Body of pancreas (tissue), 4 donors: ENCODE measurements at regions not wholly inside any gene's neighbourhood (a gene's known extent, or its start where the extent isn't known, plus 50 kb on each side); places are given as distances from the start of the nearest gene placed in this dataset.

ENCODE experiments used
- ATAC-seq: fragments of 150-250 bp; one replicate; pipeline ENCODE4 v1.9.1; 2016
- DNase-seq, 4 donors: peaks; one replicate each; pipeline ENCODE4 v3.0.0-alpha.2; 2019
- H3K27ac ChIP-seq, 4 donors: fragments of 200-600 bp; sonication (generic); 1 replicate in 3 of 4; 2 replicates in 1 of 4; pipeline versions ENCODE4 v1.5.1 to v1.6.1; 2016 to 2019; ENCODE audit warnings: mild to moderate bottlenecking in 1 of 4, mixed read lengths in 1 of 4, moderate library complexity in 1 of 4
- H3K27me3 ChIP-seq, 2 donors: fragments of 200-600 bp; sonication (generic); one replicate each; pipeline ENCODE4 v1.6.0; 2016; ENCODE audit warnings: mild to moderate bottlenecking in 1 of 2
- H3K36me3 ChIP-seq, 2 donors: fragments of 200-600 bp; sonication (generic); replicated peaks in 1 of 2; 2 replicates each; pipeline ENCODE4 v1.5.1; 2016; ENCODE audit warnings: low read depth in 2 of 2; ENCODE audit not compliant: insufficient read depth in 1 of 2
- H3K4me1 ChIP-seq: fragments of 200-600 bp; sonication (generic); one replicate; pipeline ENCODE4 v1.6.0; 2016
- H3K4me3 ChIP-seq, 2 donors: fragments of 200-600 bp; sonication (generic); 1 replicate in 1 of 2; 2 replicates in 1 of 2; pipeline ENCODE4 v1.5.1; 2016 to 2019
- H3K9me3 ChIP-seq, 3 donors: fragments of 200-600 bp; sonication (generic); 1 replicate in 2 of 3; 2 replicates in 1 of 3; pipeline ENCODE4 v1.5.1; 2016
- POLR2A ChIP-seq, 3 donors: fragments of 450-650 bp; IDR thresholded peaks; one replicate each; pipeline ENCODE4 v1.6.1; 2016; ENCODE audit warnings: antibody characterized with exemption in 3 of 3, mild to moderate bottlenecking in 2 of 3
- WGBS, 2 donors: methylation state at CpG; one replicate each; pipeline ENCODE4 v1.1.5; 2017; 5-methylcytosine and 5-hydroxymethylcytosine counted together
- intact Hi-C: fragments of 100-400 bp; cut with DNase I; formaldehyde crosslinking; loops from one replicate; pipeline ENCODE4 v1.15.1; 2023
- TF ChIP-seq, protein P1 (sequence below), 7 experiments: fragments of 450-650 bp in 4 of 7; fragments of 200-600 bp in 3 of 7; sonication (generic) in 3 of 7; IDR thresholded peaks; one replicate each; pipeline ENCODE4 v1.5.1; 2016 to 2019; ENCODE audit warnings: antibody characterized with exemption in 7 of 7

DNA sequence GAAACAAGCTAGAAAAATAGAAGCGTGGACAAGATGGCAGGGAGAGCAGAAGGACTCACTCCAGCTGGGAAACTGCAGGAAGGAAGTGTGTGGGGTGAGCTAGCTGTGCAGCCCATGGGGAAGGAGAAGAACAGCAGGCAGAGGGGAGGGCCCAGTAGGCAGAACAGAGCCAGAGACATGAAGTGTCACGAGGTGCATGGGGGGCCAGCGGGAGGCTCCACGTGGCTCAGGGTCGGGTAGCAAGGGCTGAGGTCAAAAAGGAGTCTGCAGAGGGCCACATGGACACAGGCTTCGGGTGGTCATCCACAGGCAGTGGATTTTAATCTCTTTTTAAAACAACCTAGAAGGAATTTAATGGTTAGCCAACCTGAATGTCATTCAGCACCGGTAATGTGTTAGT, 669.0 kb downstream of the BCL11B start:
- ATAC-seq (no peak), DNase-seq (no peak)
- H3K4me3 ChIP-seq, result no peak overlapping the region
- H3K4me1 ChIP-seq, result no peaks in the 10 kb centered on the region
- H3K9me3 ChIP-seq, result no peaks in the 10 kb centered on the region
- no peak overlapping the region for H3K27ac ChIP-seq
- H3K36me3 ChIP-seq, result no peaks in the 10 kb centered on the region
- no peaks in the 10 kb centered on the region for H3K27me3 ChIP-seq
- WGBS, 2 donors, result 41 to 62% methylated on average over 7 of the region's 7 CpGs
- intact Hi-C loops, result no loop called here
- no peak for TF ChIP-seq POLR2A (IDR thresholded peaks at IDR 0.05)
- TF ChIP-seq, protein P1, sequence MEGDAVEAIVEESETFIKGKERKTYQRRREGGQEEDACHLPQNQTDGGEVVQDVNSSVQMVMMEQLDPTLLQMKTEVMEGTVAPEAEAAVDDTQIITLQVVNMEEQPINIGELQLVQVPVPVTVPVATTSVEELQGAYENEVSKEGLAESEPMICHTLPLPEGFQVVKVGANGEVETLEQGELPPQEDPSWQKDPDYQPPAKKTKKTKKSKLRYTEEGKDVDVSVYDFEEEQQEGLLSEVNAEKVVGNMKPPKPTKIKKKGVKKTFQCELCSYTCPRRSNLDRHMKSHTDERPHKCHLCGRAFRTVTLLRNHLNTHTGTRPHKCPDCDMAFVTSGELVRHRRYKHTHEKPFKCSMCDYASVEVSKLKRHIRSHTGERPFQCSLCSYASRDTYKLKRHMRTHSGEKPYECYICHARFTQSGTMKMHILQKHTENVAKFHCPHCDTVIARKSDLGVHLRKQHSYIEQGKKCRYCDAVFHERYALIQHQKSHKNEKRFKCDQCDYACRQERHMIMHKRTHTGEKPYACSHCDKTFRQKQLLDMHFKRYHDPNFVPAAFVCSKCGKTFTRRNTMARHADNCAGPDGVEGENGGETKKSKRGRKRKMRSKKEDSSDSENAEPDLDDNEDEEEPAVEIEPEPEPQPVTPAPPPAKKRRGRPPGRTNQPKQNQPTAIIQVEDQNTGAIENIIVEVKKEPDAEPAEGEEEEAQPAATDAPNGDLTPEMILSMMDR (IDR thresholded peaks at IDR 0.05), result no peak

- WGBS, 2 donors, result 50 to 67% methylated on average over 2 of the region's 2 CpGs
- H3K27ac ChIP-seq, result no peak overlapping the region
- DNase-seq, result no peak
- H3K36me3 ChIP-seq, result no peaks in the 10 kb centered on the region
- no peak for TF ChIP-seq POLR2A (IDR thresholded peaks at IDR 0.05)
- TF ChIP-seq, protein P1 (IDR thresholded peaks at IDR 0.05), result no peak
- no peaks in the 10 kb centered on the region for H3K27me3 ChIP-seq
- intact Hi-C loops, result no loop called here
- no peak overlapping the region for H3K4me3 ChIP-seq
- H3K4me1 ChIP-seq, result no peaks in the 10 kb centered on the region
- no peak for ATAC-seq
- H3K9me3 ChIP-seq, result no peaks in the 10 kb centered on the region
These were observed 667.0 kb downstream of the BCL11B start for GRCh38 chr14:98605043-98605442.

GRCh38 chr14:98606041-98606640, 665.9 kb downstream of the BCL11B start:
- no peaks in the 10 kb centered on the region for H3K4me1 ChIP-seq
- no peak for TF ChIP-seq POLR2A (IDR thresholded peaks at IDR 0.05)
- TF ChIP-seq, protein P1 (IDR thresholded peaks at IDR 0.05), result no peak
- ATAC-seq (no peak), DNase-seq (no peak)
- H3K4me3 ChIP-seq, result no peak overlapping the region
- intact Hi-C loops, result no loop called here
- H3K9me3 ChIP-seq, result no peaks in the 10 kb centered on the region
- no peaks in the 10 kb centered on the region for H3K36me3 ChIP-seq
- no peaks in the 10 kb centered on the region for H3K27me3 ChIP-seq
- WGBS, 2 donors, result 48 to 54% methylated on average over 7 to 8 of the region's 8 CpGs
- no peak overlapping the region for H3K27ac ChIP-seq

DNA sequence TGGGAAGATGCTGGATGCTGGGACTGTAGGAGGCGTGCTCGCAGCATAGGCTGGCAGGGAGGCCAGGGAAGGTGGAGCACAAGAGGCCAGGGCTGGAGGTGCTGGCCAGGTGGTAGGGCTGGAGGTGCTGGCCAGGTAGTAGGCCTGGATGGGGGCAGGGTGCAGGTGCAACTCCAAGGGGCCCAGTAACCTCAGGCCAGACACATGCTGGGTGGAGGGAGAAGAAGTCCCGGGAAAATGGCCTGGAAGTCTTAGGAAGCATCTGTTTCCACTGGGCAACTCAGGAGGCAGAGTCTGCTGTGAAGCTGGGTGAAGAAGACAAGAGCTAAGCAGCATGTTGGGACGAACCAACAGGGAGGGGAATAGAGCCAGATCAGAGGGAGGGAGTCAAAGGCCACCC, 665.2 kb downstream of the BCL11B start:
- no peak for DNase-seq
- Histone ChIP-seq H3K36me3 (no peaks in the 10 kb centered on the region), H3K27me3 (no peaks in the 10 kb centered on the region), H3K4me1 (no peaks in the 10 kb centered on the region), H3K4me3 (no peak overlapping the region), H3K9me3 (no peaks in the 10 kb centered on the region), H3K27ac (no peak overlapping the region)
- intact Hi-C loops, result no loop called here
- WGBS, 2 donors, result 69 to 77% methylated on average over 4 of the region's 4 CpGs
- no peak for ATAC-seq
- TF ChIP-seq POLR2A (IDR thresholded peaks at IDR 0.05), result no peak
- TF ChIP-seq, protein P1 (IDR thresholded peaks at IDR 0.05), result no peak

DNA sequence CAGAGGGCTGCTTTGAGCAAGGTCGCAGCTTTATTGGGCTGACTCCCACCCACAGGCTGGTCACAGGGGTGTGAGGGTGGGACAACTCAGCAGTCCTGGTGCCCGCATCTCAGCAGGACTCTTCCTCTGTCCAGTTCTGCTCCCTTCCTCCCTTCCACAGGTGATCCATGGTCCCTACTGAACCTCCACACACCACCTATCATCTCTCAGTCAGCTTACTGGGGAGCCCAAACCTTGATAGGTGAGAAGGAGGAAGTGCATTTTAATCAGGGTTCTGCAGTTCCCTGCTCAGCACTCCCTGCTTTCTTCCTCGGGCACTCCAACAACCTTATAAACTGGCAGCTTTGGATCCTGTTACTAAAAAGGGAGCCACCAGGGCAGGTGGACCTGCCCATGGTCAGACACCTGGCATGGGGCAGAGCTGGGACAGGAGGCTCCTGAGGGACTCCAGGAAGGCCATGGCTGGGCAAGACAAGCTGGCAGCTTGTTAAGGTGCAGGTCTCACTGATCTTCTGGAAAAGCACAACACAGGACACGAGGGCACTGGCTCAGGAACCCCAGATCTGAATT, 664.6 kb downstream of the BCL11B start:
- intact Hi-C loops, result no loop called here
- WGBS, 2 donors, result 51 to 54% methylated on average over 4 of the region's 4 CpGs
- Histone ChIP-seq H3K27me3 (no peaks in the 10 kb centered on the region), H3K4me3 (no peak overlapping the region), H3K27ac (no peak overlapping the region), H3K9me3 (no peaks in the 10 kb centered on the region), H3K36me3 (no peaks in the 10 kb centered on the region), H3K4me1 (no peaks in the 10 kb centered on the region)
- TF ChIP-seq, protein P1 (IDR thresholded peaks at IDR 0.05), result no peak
- no peak for TF ChIP-seq POLR2A (IDR thresholded peaks at IDR 0.05)
- ATAC-seq, result no peak
- DNase-seq, result no peak
